Endodermal cell (in vitro differentiated cells): ENCODE measurements at regions not wholly inside any gene's neighbourhood (a gene's known extent, or its start where the extent isn't known, plus 50 kb on each side); places are given as distances from the start of the nearest gene placed in this dataset.

ENCODE experiments used
- DNase-seq: peaks from one replicate; pipeline ENCODE4 v3.0.0-alpha.2; 2017
- H3K27ac ChIP-seq: 2 replicates; pipeline ENCODE4 v1.5.1; 2013; ENCODE audit warnings: mild to moderate bottlenecking, low read depth, low read length, moderate library complexity
- H3K27me3 ChIP-seq: 2 replicates; pipeline ENCODE4 v1.6.1; 2013; ENCODE audit warnings: mild to moderate bottlenecking, low read length, moderate library complexity; ENCODE audit not compliant: insufficient read depth, control insufficient read depth, poor library complexity, severe bottlenecking
- H3K36me3 ChIP-seq: 2 replicates; pipeline ENCODE4 v1.7.0; 2013; ENCODE audit warnings: mild to moderate bottlenecking, low read length, moderate library complexity; ENCODE audit not compliant: control insufficient read depth, insufficient read depth
- H3K4me1 ChIP-seq: one replicate; pipeline ENCODE4 v1.7.0; 2013; ENCODE audit warnings: low read length; ENCODE audit not compliant: control insufficient read depth, insufficient read depth
- H3K4me3 ChIP-seq: 2 replicates; pipeline ENCODE4 v1.5.1; 2013; ENCODE audit warnings: mild to moderate bottlenecking, low read length, moderate library complexity
- H3K9ac ChIP-seq: 2 replicates; pipeline ENCODE4 v1.6.1; 2013; ENCODE audit warnings: mild to moderate bottlenecking, low read length, moderate library complexity; ENCODE audit not compliant: poor library complexity, severe bottlenecking; ENCODE audit errors: extremely low read depth
- H3K9me3 ChIP-seq: 2 replicates; pipeline ENCODE4 v1.6.1; 2013; ENCODE audit warnings: mild to moderate bottlenecking, low read length, moderate library complexity; ENCODE audit not compliant: control insufficient read depth
- H3K27ac Mint-ChIP-seq: 2 replicates; pipeline ENCODE4 v1.8.0; 2020; ENCODE audit warnings: mixed read lengths
- H3K27me3 Mint-ChIP-seq: 2 replicates; pipeline ENCODE4 v1.8.0; 2021; ENCODE audit warnings: mild to moderate bottlenecking, mixed read lengths; ENCODE audit not compliant: insufficient read depth
- H3K36me3 Mint-ChIP-seq: 2 replicates; pipeline ENCODE4 v1.8.0; 2020; ENCODE audit warnings: low read depth, mixed read lengths
- H3K4me1 Mint-ChIP-seq: 2 replicates; pipeline ENCODE4 v1.8.0; 2020; ENCODE audit warnings: mixed read lengths
- H3K4me3 Mint-ChIP-seq: 2 replicates; pipeline ENCODE4 v1.8.0; 2020; ENCODE audit warnings: mild to moderate bottlenecking, moderate library complexity, mixed read lengths
- H3K9me3 Mint-ChIP-seq: 2 replicates; pipeline ENCODE4 v1.8.0; 2020; ENCODE audit warnings: mild to moderate bottlenecking, mixed read lengths
- CTCF ChIP-seq: fragments of 200-600 bp; sonication (generic); conservative IDR thresholded peaks from 2 replicates; pipeline ENCODE4 v1.5.0; 2021; ENCODE audit warnings: antibody characterized with exemption, mild to moderate bottlenecking
- WGBS, 2 experiments: methylation state at CpG; one replicate each; pipeline versions ENCODE4 v1.1.5 to v1.1.7; 2013; ENCODE audit warnings: missing lambda C conversion rate in 2 of 2, mixed read lengths in 1 of 2; ENCODE audit not compliant: insufficient coverage in 1 of 2, insufficient read length in 1 of 2; 5-methylcytosine and 5-hydroxymethylcytosine counted together

- Histone ChIP-seq H3K27me3 (no peaks in the 10 kb centered on the region), H3K9me3 (no peaks in the 10 kb centered on the region), H3K4me1 (no peaks in the 10 kb centered on the region), H3K36me3 (no peaks in the 10 kb centered on the region), H3K27ac (no peak overlapping the region), H3K4me3 (no peak overlapping the region), H3K9ac (no peak overlapping the region)
- no peak for DNase-seq
- H3K36me3 Mint-ChIP-seq = no peaks in the 10 kb centered on the region
- TF ChIP-seq CTCF = no peak
- no peak overlapping the region for H3K4me3 Mint-ChIP-seq
- H3K9me3 Mint-ChIP-seq = no peaks in the 10 kb centered on the region
- no peak overlapping the region for H3K27ac Mint-ChIP-seq
- no peaks in the 10 kb centered on the region for H3K27me3 Mint-ChIP-seq
- no peaks in the 10 kb centered on the region for H3K4me1 Mint-ChIP-seq
These were observed 916.5 kb upstream of the CNTN5 start for GRCh38 chr11:98104249-98104648.

- no peaks in the 10 kb centered on the region for H3K4me1 ChIP-seq
- no peak overlapping the region for H3K4me3 ChIP-seq
- H3K27ac ChIP-seq = no peak overlapping the region
- H3K27me3 ChIP-seq = no peaks in the 10 kb centered on the region
- H3K4me1 Mint-ChIP-seq = no peaks in the 10 kb centered on the region
- no peaks in the 10 kb centered on the region for H3K36me3 Mint-ChIP-seq
- H3K36me3 ChIP-seq = no peaks in the 10 kb centered on the region
- DNase-seq = no peak
- no peak overlapping the region for H3K9ac ChIP-seq
- 67 to 86% methylated on average over 1 of the region's 2 CpGs for WGBS, 2 experiments
- H3K27me3 Mint-ChIP-seq = no peaks in the 10 kb centered on the region
- peaks cover 2% of the 10 kb centered on the region for H3K9me3 Mint-ChIP-seq
- H3K27ac Mint-ChIP-seq = no peak overlapping the region
- TF ChIP-seq CTCF = no peak
- H3K9me3 ChIP-seq = no peaks in the 10 kb centered on the region
- no peak overlapping the region for H3K4me3 Mint-ChIP-seq
These were observed 913.0 kb upstream of the CNTN5 start for GRCh38 chr11:98107736-98108135.

GRCh38 chr11:98110030-98110429 lies 910.7 kb upstream of the CNTN5 start:
- H3K36me3 Mint-ChIP-seq = no peaks in the 10 kb centered on the region
- Histone ChIP-seq H3K9me3 (no peaks in the 10 kb centered on the region), H3K36me3 (no peaks in the 10 kb centered on the region), H3K27ac (no peak overlapping the region), H3K9ac (no peak overlapping the region), H3K4me1 (no peaks in the 10 kb centered on the region), H3K4me3 (no peak overlapping the region), H3K27me3 (no peaks in the 10 kb centered on the region)
- WGBS, 2 experiments = 89 to 93% methylated on average over 4 to 5 of the region's 5 CpGs
- no peak overlapping the region for H3K27ac Mint-ChIP-seq
- no peaks in the 10 kb centered on the region for H3K4me1 Mint-ChIP-seq
- H3K9me3 Mint-ChIP-seq = peaks cover 2% of the 10 kb centered on the region
- no peak overlapping the region for H3K4me3 Mint-ChIP-seq
- no peaks in the 10 kb centered on the region for H3K27me3 Mint-ChIP-seq
- no peak for TF ChIP-seq CTCF
- DNase-seq = no peak
